ENCODE measurements at regions not wholly inside any gene's neighbourhood (a gene's known extent, or its start where the extent isn't known, plus 50 kb on each side); places are given as distances from the start of the nearest gene placed in this dataset.
"Not testable (repeated sequence)": the region's sequence is repeated elsewhere in the genome, so short reads cannot be mapped to it uniquely, and the experiment has no call there.

DNA sequence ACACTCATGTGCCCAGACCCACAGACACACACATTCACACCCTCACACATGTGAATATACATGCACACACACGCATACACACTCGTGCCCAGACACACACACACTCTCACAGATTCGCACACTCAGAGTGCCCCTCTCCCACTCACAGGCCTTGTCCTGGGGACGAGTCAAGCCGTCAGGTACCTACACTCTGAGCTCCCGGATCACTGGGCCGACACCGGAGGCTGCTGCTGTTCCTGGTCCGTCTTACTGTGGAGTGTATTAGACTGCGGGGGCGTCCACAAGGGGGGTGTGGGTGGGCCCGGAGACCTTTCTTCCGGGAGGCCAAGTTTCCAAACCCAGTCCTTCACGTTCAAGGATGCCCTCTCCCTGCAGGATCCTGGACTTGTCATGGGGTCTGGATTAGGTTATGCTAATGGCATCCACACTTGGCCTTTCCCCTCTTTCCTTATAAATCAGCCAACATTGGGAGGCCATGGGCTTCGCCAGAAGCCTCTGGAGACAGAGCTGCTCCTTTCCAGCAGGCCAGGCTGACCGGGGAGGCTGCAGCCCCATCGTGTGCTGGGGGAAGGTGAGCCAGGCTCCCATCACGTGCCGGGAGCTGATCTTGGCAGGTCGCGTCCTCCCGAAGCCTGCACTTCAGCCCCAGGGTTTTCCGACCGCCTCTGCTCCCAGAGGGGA lies 186.4 kb downstream of the NPIPB11 start:
- H3K27ac ChIP-seq, H3K4me3 ChIP-seq: not testable (repeated sequence)

DNA sequence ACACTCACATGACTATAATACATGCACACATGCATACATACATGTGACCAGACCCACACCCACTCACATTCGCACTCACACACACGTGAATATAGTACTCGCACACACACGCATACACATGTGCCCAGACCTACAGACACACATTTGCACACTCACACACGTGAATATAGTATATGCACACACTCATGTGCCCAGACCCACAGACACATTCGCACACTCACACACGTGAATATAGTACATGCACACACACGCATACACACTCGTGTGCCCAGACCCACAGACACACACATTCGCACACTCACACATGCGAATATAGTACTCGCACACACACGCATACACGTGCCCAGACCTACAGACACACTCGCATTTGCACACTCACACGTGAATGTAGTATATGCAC lies 186.9 kb downstream of the NPIPB11 start:
- H3K36me3 ChIP-seq; H4K20me1 ChIP-seq; H3K4me2 ChIP-seq; H3K4me3 ChIP-seq; H3K27ac ChIP-seq; H3K4me1 ChIP-seq; H3K9me3 ChIP-seq (replicated peaks in 1 of 11); H3K27me3 ChIP-seq; H3K9ac ChIP-seq: not testable (repeated sequence)

More for the DNA sequence above, 186.4 kb downstream of the NPIPB11 start:
- not testable (repeated sequence) for H4K20me1 ChIP-seq; H3K4me2 ChIP-seq; H3K4me1 ChIP-seq; H3K9ac ChIP-seq; H3K9me3 ChIP-seq (replicated peaks in 1 of 11); H3K36me3 ChIP-seq; H3K27me3 ChIP-seq

DNA sequence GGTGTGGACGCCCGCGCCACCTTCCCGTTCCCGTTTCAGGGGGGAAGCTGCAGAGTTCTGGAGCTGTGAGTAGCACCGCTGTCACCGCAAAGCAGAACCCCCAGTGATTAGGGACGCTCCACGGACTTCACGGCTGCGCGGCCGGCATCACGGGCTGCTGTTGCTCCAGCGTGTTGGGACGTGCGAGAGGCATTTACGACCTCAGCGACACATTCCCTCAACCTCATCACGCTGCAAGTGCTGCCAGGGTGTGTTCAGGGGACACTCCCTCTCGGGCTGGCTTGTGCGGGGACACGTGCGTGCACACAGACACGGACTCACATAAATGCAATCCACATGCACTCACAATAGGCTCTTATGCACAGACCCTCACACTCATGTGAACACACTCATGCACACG lies 187.9 kb downstream of the NPIPB11 start:
- not testable (repeated sequence) for H3K27me3 ChIP-seq; H4K20me1 ChIP-seq; H3K36me3 ChIP-seq; H3K9ac ChIP-seq; H3K4me2 ChIP-seq; H3K4me3 ChIP-seq; H3K9me3 ChIP-seq (replicated peaks in 1 of 11); H3K27ac ChIP-seq; H3K4me1 ChIP-seq

DNA sequence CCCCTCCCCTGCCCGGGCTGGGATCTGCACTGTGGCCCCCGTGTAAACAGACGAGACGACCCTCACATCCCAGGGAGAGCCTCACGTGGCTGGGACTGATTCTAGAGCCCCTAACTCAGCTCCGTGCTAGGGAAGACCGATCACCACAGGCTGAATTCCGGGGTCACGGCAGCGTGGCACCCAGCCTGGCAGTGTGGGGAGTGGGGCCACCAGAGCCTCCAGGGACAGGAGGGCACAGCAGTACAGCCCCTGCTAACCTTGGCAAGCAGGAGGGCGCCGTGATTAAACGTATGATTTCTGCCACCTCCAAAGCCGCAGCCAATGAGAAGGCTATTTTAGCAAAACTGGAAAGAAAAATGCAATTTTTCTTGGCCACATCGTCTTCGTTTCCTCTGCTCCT lies 188.3 kb downstream of the NPIPB11 start:
- H3K9ac ChIP-seq; H3K4me3 ChIP-seq; H3K27ac ChIP-seq; H4K20me1 ChIP-seq; H3K36me3 ChIP-seq; H3K4me1 ChIP-seq; H3K9me3 ChIP-seq (replicated peaks in 1 of 11); H3K4me2 ChIP-seq; H3K27me3 ChIP-seq: not testable (repeated sequence)

DNA sequence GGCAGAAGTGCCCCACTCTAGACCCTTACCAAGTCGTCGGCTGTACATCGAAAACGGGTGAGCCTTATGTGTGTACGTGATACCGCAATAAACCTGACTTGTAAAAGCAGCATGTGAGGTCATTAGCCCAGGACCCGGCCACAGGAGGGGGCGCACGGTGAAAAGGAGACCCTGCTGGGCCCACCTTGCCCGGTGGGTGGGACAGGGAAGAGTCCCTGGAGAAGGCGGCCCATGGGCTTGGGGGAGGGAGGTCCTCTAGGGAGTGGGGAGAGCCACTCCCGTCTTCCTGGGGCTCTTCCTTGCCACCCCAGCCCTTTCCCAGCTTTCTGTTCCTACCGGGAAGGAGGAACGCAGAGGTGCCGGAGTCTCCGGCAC lies 188.8 kb downstream of the NPIPB11 start:
- H3K27ac ChIP-seq; H3K36me3 ChIP-seq; H3K4me2 ChIP-seq; H4K20me1 ChIP-seq; H3K9ac ChIP-seq; H3K27me3 ChIP-seq; H3K4me1 ChIP-seq; H3K4me3 ChIP-seq; H3K9me3 ChIP-seq (replicated peaks in 1 of 11): not testable (repeated sequence)

DNA sequence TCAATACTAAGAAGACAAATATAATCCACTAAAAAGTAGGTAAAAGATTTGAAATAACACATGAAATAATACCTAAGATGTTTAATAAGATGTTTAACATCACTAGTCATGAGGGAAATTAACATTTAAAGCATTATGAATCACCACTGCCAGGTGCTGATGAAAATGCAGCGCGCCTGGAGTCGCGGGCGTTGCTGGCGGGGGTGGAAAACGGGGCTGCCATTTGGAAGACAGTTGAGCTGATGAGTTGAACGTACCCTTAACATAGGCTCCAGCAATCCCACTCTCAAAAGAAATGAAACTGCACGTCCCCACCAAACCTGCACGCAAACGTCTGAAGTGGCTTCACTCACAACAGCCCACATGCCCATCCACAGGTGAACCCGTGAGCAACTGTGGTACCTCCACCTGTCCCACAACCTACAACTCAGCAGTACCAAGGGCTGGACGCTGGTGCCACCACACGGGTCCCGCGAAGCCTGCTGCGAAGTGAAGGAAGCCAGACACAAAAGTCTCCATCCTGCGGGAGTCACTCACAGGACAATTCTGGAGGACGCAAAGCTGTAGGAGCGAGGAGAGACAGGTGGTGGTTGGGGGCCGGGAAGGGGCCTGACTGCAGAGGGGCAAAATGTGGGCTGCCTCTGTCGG lies 189.3 kb downstream of the NPIPB11 start:
- not testable (repeated sequence) for H3K27ac ChIP-seq, H3K4me2 ChIP-seq, H3K9ac ChIP-seq

DNA sequence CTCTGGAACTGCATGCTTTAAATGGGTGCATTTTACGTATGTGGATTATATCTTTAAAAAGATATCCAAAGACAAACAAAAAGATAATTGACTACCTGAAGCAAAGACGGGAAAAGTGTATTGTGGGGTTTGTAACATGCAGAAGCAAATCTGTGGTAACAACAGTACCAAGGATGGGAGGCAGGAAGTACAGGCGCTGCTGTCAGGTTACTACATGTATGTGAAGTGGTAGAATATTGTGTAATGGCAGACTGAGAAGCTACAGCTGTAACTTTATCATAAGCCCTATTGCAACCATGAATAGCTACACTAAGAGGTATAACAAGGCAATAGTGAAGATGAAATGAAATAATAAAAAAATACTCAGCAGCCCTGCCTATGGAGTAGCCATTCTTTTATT lies 192.7 kb downstream of the NPIPB11 start:
- not testable (repeated sequence) for H3K9me3 ChIP-seq (replicated peaks in 1 of 11); H3K9ac ChIP-seq; H3K27me3 ChIP-seq; H3K4me1 ChIP-seq; H3K36me3 ChIP-seq; H3K4me2 ChIP-seq; H3K4me3 ChIP-seq; H4K20me1 ChIP-seq; H3K27ac ChIP-seq

More for the DNA sequence above, 189.3 kb downstream of the NPIPB11 start:
- not testable (repeated sequence) for H3K27me3 ChIP-seq; H3K4me3 ChIP-seq; H3K9me3 ChIP-seq (replicated peaks in 1 of 11); H4K20me1 ChIP-seq; H3K36me3 ChIP-seq; H3K4me1 ChIP-seq

DNA sequence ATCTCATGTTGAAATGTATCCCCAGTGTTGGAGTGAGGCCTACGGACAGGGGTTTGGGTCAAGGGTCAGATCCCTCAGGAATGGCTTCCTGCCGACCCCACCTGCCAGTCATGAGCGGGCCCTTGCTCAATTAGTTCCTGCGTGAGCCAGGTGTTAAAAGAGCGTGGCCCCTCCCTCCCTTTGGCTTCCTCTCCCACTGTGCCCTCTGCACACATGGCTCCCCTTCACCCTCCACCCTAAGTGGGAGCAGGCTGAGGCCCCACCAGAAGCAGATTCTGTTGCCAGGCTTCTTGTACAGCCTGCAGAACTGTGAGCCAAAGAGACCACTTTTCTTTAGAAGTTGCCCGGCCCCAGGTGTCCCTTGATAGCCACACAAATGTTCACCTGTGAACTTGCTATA lies 193.3 kb downstream of the NPIPB11 start:
- H3K9ac ChIP-seq, H3K27ac ChIP-seq, H3K27me3 ChIP-seq: not testable (repeated sequence)

DNA sequence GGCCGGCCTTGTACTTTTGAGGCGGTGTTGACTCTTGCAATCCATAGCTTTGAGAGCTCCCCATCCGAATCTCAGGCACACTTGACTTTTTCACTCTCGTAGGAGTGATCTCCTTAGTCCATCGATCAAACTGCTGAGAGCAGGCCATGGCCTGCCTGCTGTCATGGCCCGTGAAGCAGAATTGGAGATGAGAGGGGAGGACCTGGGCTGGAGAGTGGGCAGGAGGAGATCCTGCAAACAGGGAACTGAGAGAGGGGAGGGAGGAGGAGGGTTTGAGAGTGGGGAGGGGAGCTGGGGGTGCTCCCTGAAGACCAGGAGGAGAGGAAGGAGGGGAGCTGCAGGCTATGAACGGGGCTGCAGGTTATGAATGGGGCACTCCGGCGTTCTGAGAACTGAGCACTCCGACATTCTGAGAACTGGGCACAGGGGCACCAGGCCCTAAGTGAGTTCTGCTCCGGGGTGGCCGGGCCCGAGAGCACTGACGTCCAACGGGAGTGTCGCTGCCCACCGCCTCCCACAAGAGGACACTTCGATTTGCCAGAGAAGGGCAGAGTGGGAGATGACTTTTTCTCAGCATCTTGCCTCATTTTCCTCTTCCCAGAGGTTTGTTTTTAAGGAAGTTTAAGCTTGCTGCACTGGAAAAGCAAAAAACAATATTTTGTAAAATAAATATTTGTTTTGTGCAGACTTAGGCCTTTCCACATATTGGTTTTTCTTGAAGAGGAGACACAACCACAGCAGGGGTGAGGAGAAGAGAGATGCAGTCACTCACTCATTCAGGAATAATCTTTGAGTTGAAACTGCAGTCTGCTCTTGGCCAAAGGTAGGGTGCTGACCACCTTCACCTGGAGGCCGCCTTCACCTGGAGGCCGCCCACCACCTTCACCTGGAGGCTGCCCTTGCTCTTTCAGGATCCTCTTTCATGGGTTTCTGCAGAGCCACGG lies 194.2 kb downstream of the NPIPB11 start:
- H3K4me2 ChIP-seq; H3K27me3 ChIP-seq; H3K9ac ChIP-seq; H3K36me3 ChIP-seq; H3K4me3 ChIP-seq; H3K27ac ChIP-seq; H4K20me1 ChIP-seq; H3K9me3 ChIP-seq (replicated peaks in 1 of 11); H3K4me1 ChIP-seq: not testable (repeated sequence)

More for the DNA sequence above, 193.3 kb downstream of the NPIPB11 start:
- not testable (repeated sequence) for H3K9me3 ChIP-seq (replicated peaks in 1 of 11); H3K4me3 ChIP-seq; H3K4me1 ChIP-seq; H3K4me2 ChIP-seq; H3K36me3 ChIP-seq; H4K20me1 ChIP-seq

DNA sequence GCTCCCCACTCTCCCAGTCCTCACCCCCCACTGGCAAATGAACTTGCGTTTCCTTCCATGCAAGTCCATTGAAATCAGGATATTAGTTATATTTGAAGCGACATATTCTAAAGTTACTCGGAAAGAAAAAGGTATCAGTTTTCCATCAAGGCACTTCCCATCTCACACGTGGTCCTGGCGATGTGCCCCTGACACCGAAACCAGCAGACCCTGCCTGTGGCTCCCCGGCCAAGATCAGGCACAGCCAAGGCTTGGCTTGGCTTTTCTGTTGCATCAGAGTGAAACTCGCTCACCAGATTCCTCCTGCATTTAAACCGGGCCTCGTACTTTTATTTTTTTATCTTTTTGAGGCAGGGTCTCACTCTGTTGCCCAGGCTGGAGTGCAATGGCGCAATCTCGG lies 195.1 kb downstream of the NPIPB11 start:
- H3K4me1 ChIP-seq; H3K27me3 ChIP-seq; H3K9me3 ChIP-seq (replicated peaks in 1 of 11); H4K20me1 ChIP-seq; H3K9ac ChIP-seq; H3K4me2 ChIP-seq; H3K4me3 ChIP-seq; H3K27ac ChIP-seq; H3K36me3 ChIP-seq: not testable (repeated sequence)

DNA sequence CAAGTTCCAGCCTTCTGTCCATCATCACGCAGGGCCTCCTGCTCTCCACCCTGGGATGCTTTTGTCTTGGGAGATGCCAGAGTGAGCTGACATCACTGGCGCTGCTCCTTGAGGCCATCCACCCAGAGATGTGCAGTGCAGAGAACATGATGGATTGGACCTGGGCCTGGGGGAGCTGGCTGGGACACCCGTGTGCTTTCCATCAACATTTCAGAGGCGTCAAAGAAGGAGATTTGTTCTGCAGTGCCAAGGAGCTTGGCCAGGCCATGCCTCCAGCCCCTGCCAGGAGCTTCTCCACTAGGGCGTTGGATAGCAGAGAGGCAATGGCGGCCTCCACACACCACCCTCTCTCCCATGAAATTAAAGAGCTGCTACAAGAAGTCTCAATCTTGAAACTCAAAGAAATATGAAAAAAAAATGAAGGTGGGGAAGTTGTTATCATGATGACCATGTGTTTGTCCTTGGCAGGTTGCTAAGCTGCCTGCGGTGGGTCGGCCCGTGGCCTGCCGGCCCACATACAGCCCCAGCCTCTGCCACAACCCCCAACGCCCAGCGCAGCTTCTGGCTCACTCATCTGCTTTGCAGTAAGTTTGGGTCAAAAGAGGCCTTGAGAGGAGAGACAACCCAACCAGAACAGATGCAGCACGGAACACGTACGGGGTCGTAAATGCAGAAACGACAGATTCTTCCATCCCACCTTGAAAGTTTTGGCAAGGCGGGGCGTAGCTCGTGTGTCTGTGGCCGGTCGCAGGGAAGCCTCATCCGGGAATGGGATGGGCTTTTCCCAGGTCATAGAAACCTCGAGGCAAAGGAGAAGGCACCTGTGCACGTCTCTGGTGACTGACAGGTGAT lies 196.0 kb downstream of the NPIPB11 start:
- not testable (repeated sequence) for H3K4me3 ChIP-seq, H3K36me3 ChIP-seq, H3K4me1 ChIP-seq, H3K4me2 ChIP-seq, H3K27ac ChIP-seq, H3K27me3 ChIP-seq, H3K9ac ChIP-seq, H4K20me1 ChIP-seq
- H3K9me3 ChIP-seq (replicated peaks in 1 of 11) = peaks cover 0 to 13% (median 0%) of the 10 kb centered on the region in 11 experiments; a peak in 2 of 22 replicates

DNA sequence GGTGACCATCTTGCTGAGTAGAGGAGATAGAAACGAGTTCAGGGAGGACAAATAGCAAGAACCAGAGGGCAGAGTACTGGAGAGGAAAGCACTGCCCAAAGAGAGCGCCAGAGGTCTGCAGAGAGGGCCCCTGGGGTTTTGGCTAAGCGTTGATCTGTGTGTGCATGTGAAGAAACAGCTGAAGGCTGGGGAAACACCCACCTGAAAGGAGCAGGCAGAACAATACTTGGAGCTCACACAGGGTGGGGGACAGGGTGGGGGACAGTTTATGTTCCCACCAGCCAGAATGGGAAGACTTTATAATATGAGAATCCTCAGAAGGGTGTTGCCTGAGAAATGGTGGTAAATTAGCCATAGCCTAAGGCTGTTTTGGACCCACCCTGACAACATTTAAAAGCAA lies 200.4 kb downstream of the NPIPB11 start:
- H3K36me3 ChIP-seq, H3K27me3 ChIP-seq, H3K27ac ChIP-seq, H3K4me1 ChIP-seq, H3K4me3 ChIP-seq, H4K20me1 ChIP-seq, H3K9ac ChIP-seq: not testable (repeated sequence)
- Histone ChIP-seq H3K4me2 (0 out of 22 replicates have a peak overlapping the region, but pooled peaks of 1 of the 11 experiments have one; percentile 3), H3K9me3 (replicated peaks in 1 of 11) (peaks cover 0 to 13% (median 0%) of the 10 kb centered on the region in 11 experiments; a peak in 2 of 22 replicates)

DNA sequence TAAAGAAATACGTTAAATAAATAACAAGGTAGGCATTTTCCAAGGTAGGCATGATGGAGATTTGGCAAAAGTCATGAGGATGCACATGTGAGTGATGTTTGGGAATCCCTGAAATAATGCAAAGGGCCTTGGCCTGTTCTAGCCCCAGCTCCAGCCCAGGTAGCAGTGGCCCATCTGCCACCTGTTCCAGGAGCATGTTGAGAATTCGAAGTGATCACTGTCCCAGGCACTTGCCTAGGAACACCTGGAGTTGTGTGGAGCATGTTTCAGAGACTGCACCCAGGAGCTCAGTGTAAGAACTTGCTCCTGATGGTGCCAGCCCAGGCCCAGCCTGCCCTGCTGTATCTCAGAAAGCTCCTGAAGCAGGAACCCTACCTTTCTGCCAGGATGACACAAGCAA lies 201.4 kb downstream of the NPIPB11 start:
- not testable (repeated sequence) for H3K4me2 ChIP-seq, H3K4me3 ChIP-seq, H3K9ac ChIP-seq, H3K27ac ChIP-seq, H3K4me1 ChIP-seq, H3K36me3 ChIP-seq, H4K20me1 ChIP-seq, H3K27me3 ChIP-seq
- peaks cover 0 to 13% (median 0%) of the 10 kb centered on the region in 11 experiments; a peak in 2 of 22 replicates for H3K9me3 ChIP-seq (replicated peaks in 1 of 11)

Data from BLaER1 treated with 17β-estradiol and CSF1 and Interleukin-3, amounts not matched to agents 10 nM and 100 nM (cell line).